HG02884 (cell line): ENCODE measurements at regions not wholly inside any gene's neighbourhood (a gene's known extent, or its start where the extent isn't known, plus 50 kb on each side); places are given as distances from the start of the nearest gene placed in this dataset.
"Not testable (repeated sequence)": the region's sequence is repeated elsewhere in the genome, so short reads cannot be mapped to it uniquely, and the experiment has no call there.

Source experiments
- ATAC-seq: cut with Tn5 transposase; IDR thresholded peaks from one replicate; pipeline ENCODE4 v1.9.1; 2021; ENCODE audit warnings: mild to moderate bottlenecking, moderate library complexity; ENCODE audit not compliant: unreplicated experiment

GRCh38 chr12:46578190-46578982 lies 205.8 kb upstream of the SLC38A2 start:
- ATAC-seq, result no peak

GRCh38 chr12:46577063-46577776 lies 204.6 kb upstream of the SLC38A2 start:
- no peak for ATAC-seq

- no peak for ATAC-seq
Observed at GRCh38 chr12:46574847-46575246, 202.3 kb upstream of the SLC38A2 start.

- ATAC-seq, result no peak
Observed at GRCh38 chr12:46573347-46573658, 200.7 kb upstream of the SLC38A2 start.

DNA sequence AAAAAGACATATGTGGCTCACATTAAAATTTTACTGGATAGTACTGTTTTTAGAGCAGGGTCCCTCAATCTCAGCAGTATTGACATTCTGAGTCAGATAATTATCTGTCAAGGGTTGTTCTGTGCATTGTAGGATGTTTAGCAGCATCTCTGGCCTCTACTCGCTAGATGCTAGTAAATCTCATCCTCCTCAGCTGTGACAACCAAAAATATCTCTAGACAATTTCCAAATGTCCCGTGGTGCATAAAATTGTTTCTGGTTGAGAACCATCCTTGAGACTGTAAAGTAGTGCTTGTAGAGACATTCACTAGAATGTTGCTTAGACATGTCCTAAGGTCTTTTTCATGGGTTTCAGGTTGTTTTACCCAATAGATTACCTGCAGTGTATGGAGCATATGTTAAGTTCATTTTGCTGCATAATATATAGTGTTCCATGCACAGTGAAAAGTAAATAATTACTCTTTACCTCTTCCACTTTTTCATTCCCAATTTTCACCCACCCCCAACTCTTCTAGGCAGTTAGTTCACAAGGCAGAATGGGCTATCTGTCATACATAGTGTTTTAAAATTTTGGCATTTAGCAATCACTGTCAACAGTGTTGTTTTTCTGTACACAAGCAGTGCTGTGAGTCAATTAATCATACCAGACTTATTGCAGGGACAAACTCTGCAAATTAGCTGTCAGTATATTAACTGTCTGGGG lies 200.2 kb upstream of the SLC38A2 start:
- no peak for ATAC-seq

DNA sequence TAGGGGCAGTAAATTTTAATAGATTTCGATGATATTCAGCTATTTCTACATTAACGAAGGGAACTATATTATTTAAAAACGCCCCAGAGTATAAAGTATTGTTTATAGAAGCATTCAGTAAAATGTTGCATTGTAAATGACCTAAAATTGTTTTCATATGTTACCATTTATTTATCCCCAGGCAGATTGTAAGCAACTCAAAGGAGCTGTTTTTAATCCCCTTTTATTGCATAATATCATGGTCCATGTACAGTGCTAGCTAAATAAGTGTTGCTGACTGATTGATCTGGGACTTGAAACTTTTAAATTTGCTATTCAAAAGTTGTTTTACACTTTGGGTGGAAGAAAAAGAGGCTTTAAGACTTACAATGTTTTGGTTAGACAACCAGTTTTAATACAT lies 199.0 kb upstream of the SLC38A2 start:
- ATAC-seq, result no peak

- ATAC-seq, result no peak
Observed at GRCh38 chr12:46569826-46570439, 197.4 kb upstream of the SLC38A2 start.

- ATAC-seq, result no peak
Observed at GRCh38 chr12:46567667-46568066, 195.1 kb upstream of the SLC38A2 start.

- no peak for ATAC-seq
Observed at GRCh38 chr12:46562625-46563225, 190.2 kb upstream of the SLC38A2 start.

- not testable (repeated sequence) for ATAC-seq
Observed at GRCh38 chr12:46561769-46562624, 189.4 kb upstream of the SLC38A2 start.

DNA sequence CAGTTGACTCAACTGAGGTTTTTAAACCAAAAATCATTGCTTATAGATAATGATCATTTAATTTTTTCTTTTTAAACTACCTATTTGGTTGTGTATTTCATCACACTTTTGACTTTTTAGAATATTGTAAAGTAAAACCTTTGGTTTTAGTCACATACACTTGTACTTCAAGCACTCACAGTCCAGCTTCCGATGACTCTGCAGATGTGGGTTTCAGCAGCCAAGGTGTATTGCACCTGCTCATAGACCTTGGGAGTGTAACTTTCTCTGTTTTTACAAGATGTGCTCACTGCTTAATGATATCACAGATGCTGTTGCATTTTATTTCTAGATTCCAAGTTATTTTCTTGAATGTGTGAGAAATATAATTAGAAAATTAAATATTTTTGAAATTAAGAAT lies 188.3 kb upstream of the SLC38A2 start:
- no peak for ATAC-seq

DNA sequence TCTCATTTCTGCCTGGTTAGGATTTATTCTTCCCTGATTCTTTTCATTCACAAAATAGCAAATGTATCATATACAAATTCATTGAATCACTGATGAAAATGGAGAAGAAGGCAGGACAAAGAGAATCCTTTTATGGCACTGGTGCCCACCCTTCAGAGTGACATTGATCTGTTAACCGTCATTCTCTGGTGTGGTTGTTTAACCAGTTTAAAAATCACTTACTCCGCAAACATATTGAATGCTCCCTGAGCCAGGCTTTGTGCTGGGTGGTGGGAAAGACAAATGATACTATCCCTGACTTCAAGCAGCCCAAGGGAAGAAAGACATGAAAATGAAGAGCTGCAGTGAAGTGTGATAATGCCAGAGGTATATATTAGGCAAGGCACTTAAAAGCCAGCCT lies 187.5 kb upstream of the SLC38A2 start:
- ATAC-seq, result no peak

DNA sequence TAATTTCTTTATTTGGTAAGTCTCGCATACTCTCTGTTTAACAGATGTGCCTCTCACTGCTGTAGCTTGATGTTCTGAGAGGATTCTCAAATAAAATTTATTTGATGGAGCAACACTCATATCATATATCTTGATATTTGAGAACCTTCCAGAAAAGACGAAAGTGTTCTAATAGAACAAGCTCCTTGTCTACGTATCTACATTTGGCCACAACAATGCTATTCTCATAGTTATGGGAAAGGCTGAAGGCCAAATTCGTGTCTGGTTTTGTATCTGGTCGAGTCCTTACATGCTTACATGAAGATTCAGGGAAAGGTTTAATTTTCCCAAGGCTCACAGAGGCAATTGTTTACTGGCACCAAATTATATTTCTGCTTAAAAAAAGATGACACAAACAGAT lies 186.7 kb upstream of the SLC38A2 start:
- no peak for ATAC-seq

GRCh38 chr12:46558677-46559076 lies 186.1 kb upstream of the SLC38A2 start:
- no peak for ATAC-seq

DNA sequence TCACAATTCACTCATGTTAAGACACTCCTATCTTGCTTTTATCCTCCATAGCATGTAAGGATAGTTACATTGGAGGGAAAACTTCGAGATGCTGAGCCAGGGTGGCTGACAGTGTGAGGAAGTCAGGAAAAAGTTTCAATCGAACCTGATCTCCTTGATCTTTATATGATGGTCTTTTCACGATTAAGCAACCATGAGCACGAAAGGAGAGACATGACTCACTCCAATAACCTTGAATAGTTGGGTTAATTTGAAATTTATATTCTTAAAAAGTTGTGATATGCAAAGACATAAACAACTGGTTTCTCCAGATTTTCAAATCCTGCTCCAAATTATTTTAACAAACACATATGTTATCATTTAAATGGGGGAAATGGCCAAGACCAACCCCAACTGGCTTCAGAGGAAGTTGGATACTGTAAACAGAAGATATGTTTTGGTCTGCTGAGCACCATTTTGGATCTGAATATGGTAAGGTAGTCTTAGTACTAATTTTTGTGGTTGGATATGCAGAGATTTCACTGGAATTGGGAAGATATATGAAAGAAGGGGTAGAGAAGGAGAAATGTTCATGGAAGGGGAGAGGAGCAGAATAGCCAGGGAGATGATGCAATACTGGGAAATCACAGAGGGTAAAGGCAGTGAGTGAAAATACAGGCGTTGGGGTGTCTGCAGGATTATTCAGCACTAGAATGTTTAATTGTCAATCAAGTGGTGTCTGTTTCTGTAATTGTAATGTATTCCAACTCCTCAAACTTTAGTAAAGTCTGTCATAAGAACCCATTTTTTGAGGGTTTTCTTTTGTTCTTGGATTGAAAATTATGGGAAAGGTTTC lies 185.2 kb upstream of the SLC38A2 start:
- ATAC-seq, result no peak

GRCh38 chr12:46556819-46557524 lies 184.4 kb upstream of the SLC38A2 start:
- no peak for ATAC-seq

- no peak for ATAC-seq
Observed at GRCh38 chr12:46556105-46556559, 183.6 kb upstream of the SLC38A2 start.

DNA sequence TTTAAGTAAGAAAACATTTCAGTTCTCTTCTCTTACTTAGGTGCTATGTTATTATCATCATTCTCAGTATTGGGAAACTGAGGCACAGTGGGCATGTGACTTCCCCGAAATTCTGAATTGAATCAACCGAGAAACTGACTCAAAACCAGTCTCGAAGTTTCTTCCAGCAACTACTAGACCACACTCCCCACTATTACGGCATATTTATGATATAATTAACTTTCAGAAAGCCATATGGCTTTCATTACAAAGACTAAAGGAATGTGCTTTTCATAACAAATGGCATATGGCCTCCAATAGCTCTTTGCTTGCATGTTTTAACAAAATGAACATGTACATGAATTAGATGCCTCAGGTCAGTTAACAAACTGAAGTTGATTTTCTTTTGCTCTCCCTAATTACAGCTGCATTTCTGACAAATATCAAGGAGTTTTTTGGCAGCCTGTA lies 182.9 kb upstream of the SLC38A2 start:
- ATAC-seq, result no peak

DNA sequence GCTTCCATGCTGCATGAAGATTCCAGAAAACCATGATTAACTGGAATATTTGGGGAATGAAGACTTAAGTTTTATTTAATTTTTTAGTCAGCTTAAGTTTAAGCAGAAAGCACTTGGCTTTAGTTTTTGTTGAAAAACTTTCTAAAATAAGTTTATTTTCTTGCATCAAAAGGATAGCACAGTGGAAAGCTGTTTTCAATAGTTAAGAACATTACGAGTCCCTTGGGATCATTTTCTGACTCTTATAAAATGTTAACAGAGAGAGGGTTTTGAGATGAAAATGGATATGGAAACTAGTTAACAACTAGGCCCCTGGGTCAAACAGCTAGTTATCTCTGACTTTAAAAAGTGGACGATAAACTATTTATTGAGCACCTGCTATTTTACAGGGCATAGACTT lies 181.9 kb upstream of the SLC38A2 start:
- ATAC-seq, result no peak
